Thyroid gland (tissue), 4 donors: ENCODE measurements at regions not wholly inside any gene's neighbourhood (a gene's known extent, or its start where the extent isn't known, plus 50 kb on each side); places are given as distances from the start of the nearest gene placed in this dataset.
A peak's percentile ranks its signal among the peaks of the same experiment; 100 is the strongest.

Source experiments
- DNase-seq, 2 donors: peaks; one replicate each; pipeline ENCODE4 v3.0.0-alpha.2; 2019
- H3K27ac ChIP-seq, 3 donors: fragments of 200-600 bp; sonication (generic); 1 replicate in 2 of 3; 2 replicates in 1 of 3; pipeline ENCODE4 v1.5.1; 2016 to 2019; ENCODE audit warnings: mild to moderate bottlenecking in 1 of 3, moderate library complexity in 1 of 3
- H3K27me3 ChIP-seq: fragments of 200-600 bp; sonication (generic); one replicate; pipeline ENCODE4 v1.5.1; 2019
- H3K36me3 ChIP-seq, 2 donors: fragments of 200-600 bp; sonication (generic); one replicate each; pipeline ENCODE4 v1.5.1; 2016 to 2019
- H3K4me1 ChIP-seq, 2 donors: fragments of 200-600 bp; sonication (generic); one replicate each; pipeline ENCODE4 v1.5.1; 2017 to 2019
- H3K4me3 ChIP-seq, 3 donors: fragments of 200-600 bp; sonication (generic); replicated peaks in 1 of 3; 1 replicate in 2 of 3; 2 replicates in 1 of 3; pipeline ENCODE4 v1.5.1; 2016; ENCODE audit warnings: mild to moderate bottlenecking in 1 of 3
- H3K9me3 ChIP-seq: fragments of 200-600 bp; sonication (generic); one replicate; pipeline ENCODE4 v1.5.1; 2017
- CTCF ChIP-seq, 6 experiments: fragments of 200-600 bp in 3 of 6; fragments of 450-650 bp in 3 of 6; sonication (generic) in 3 of 6; IDR thresholded peaks; one replicate each; pipeline ENCODE4 v1.5.1; 2016 to 2019; ENCODE audit warnings: antibody characterized with exemption in 6 of 6, mild to moderate bottlenecking in 2 of 6, inconsistent platforms in 1 of 6, moderate library complexity in 1 of 6
- POLR2A ChIP-seq, 2 donors: fragments of 450-650 bp; IDR thresholded peaks; one replicate each; pipeline ENCODE4 v1.6.1; 2017; ENCODE audit warnings: antibody characterized with exemption in 2 of 2, mild to moderate bottlenecking in 2 of 2, moderate library complexity in 1 of 2
- whole genome bisulfite sequencing, 2 donors: methylation state at CpG; one replicate each; pipeline ENCODE4 v1.1.5; 2017; 5-methylcytosine and 5-hydroxymethylcytosine counted together
- intact Hi-C: fragments of 100-400 bp; cut with DNase I; formaldehyde crosslinking; loops from one replicate; pipeline ENCODE4 v1.15.1; 2023

- no peak for TF ChIP-seq POLR2A (IDR thresholded peaks at IDR 0.05)
- no peak for TF ChIP-seq CTCF (IDR thresholded peaks at IDR 0.05)
- Histone ChIP-seq H3K27ac (no peak overlapping the region), H3K4me3 (no peak overlapping the region), H3K27me3 (no peaks in the 10 kb centered on the region), H3K4me1 (no peaks in the 10 kb centered on the region), H3K9me3 (no peaks in the 10 kb centered on the region), H3K36me3 (no peaks in the 10 kb centered on the region)
- WGBS, 2 donors, result 83 to 89% methylated on average over 8 of the region's 8 CpGs
- intact Hi-C loops, result no loop called here
- DNase-seq, result no peak
Measured at GRCh38 chr18:24983566-24984139, 368.3 kb downstream of the ZNF521 start.

GRCh38 chr18:24985586-24985985 is 366.4 kb downstream of the ZNF521 start:
- Histone ChIP-seq H3K27me3 (no peaks in the 10 kb centered on the region), H3K9me3 (no peaks in the 10 kb centered on the region), H3K4me1 (no peaks in the 10 kb centered on the region), H3K4me3 (no peak overlapping the region), H3K27ac (no peak overlapping the region), H3K36me3 (no peaks in the 10 kb centered on the region)
- intact Hi-C loops, result no loop called here
- TF ChIP-seq POLR2A (IDR thresholded peaks at IDR 0.05) (no peak), CTCF (IDR thresholded peaks at IDR 0.05) (no peak)
- no peak for DNase-seq
- 82 to 90% methylated on average over 4 of the region's 4 CpGs for WGBS, 2 donors

GRCh38 chr18:24986666-24987302 is 365.2 kb downstream of the ZNF521 start:
- no peak for TF ChIP-seq CTCF (IDR thresholded peaks at IDR 0.05)
- TF ChIP-seq POLR2A (IDR thresholded peaks at IDR 0.05), result no peak
- H3K27ac ChIP-seq, result no peak overlapping the region

GRCh38 chr18:24987303-24988252 is 364.4 kb downstream of the ZNF521 start:
- Histone ChIP-seq H3K4me3 (no peak overlapping the region), H3K27me3 (no peaks in the 10 kb centered on the region), H3K4me1 (no peaks in the 10 kb centered on the region), H3K9me3 (no peaks in the 10 kb centered on the region), H3K36me3 (no peaks in the 10 kb centered on the region), H3K27ac (no peak overlapping the region)
- DNase-seq, result peak; percentile 16 to 21
- intact Hi-C loops, result no loop called here
- WGBS, 2 donors, result 71 to 72% methylated on average over 9 of the region's 9 CpGs
- TF ChIP-seq POLR2A (IDR thresholded peaks at IDR 0.05), result no peak

More at GRCh38 chr18:24986666-24987302, 365.2 kb downstream of the ZNF521 start:
- Histone ChIP-seq H3K9me3 (no peaks in the 10 kb centered on the region), H3K4me3 (no peak overlapping the region), H3K36me3 (no peaks in the 10 kb centered on the region), H3K27me3 (no peaks in the 10 kb centered on the region), H3K4me1 (no peaks in the 10 kb centered on the region)
- intact Hi-C loops, result no loop called here
- DNase-seq, result no peak
- WGBS, 2 donors, result 65 to 74% methylated on average over 6 of the region's 6 CpGs

- H3K27ac ChIP-seq, result no peak overlapping the region
- H3K9me3 ChIP-seq, result no peaks in the 10 kb centered on the region
- WGBS, 2 donors, result 69 to 72% methylated on average over 7 of the region's 7 CpGs
- no peak for TF ChIP-seq CTCF (IDR thresholded peaks at IDR 0.05)
- TF ChIP-seq POLR2A (IDR thresholded peaks at IDR 0.05), result no peak
- no peak overlapping the region for H3K4me3 ChIP-seq
- DNase-seq, result peak; percentile 3 to 11
- intact Hi-C loops, result no loop called here
- no peaks in the 10 kb centered on the region for H3K27me3 ChIP-seq
- H3K36me3 ChIP-seq, result no peaks in the 10 kb centered on the region
- H3K4me1 ChIP-seq, result no peaks in the 10 kb centered on the region
Measured at GRCh38 chr18:24988253-24988840, 363.6 kb downstream of the ZNF521 start.
